ENCODE measurements at regions not wholly inside any gene's neighbourhood (a gene's known extent, or its start where the extent isn't known, plus 50 kb on each side); places are given as distances from the start of the nearest gene placed in this dataset.

DNA sequence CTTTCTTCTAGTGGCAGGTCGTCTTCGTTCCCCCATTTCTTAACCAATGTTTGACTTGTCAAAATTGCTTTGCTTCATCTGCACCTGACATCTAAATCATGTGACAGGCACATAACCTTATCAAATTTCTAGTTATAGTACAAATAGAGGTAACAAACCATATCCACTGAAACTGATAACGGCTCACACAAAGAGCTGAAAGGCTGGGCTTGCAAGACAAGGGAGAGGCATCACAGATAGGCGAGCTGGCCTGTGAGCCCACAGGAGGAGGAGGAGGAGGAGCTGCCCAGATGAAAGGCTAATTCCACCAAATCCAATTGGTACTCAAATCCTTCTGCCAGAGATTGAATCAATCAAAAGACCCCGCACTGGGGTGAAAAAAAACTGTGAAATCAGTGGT is 80.2 kb upstream of the NEBL start:
- TF ChIP-seq POLR2AphosphoS5 (IDR thresholded peaks at IDR 0.05; ENCODE audit: borderline replicate concordance, low read depth, low read length) (no peak), EZH2 (IDR thresholded peaks at IDR 0.05) (no peak), FOXP2 (optimal IDR thresholded peaks at IDR 0.05; ENCODE audit: control extremely low read depth, extremely low read length, insufficient read depth) (no peak)

Measured in SK-N-MC (cell line).